SW 1271 (cell line): ENCODE measurements at regions not wholly inside any gene's neighbourhood (a gene's known extent, or its start where the extent isn't known, plus 50 kb on each side); places are given as distances from the start of the nearest gene placed in this dataset.
A peak's percentile ranks its signal among the peaks of the same experiment; 100 is the strongest.

Experiments
- DNase-seq, 2 experiments: peaks; one replicate each; lab custom pipeline; 2025; lab: John Stamatoyannopoulos, UW

DNA sequence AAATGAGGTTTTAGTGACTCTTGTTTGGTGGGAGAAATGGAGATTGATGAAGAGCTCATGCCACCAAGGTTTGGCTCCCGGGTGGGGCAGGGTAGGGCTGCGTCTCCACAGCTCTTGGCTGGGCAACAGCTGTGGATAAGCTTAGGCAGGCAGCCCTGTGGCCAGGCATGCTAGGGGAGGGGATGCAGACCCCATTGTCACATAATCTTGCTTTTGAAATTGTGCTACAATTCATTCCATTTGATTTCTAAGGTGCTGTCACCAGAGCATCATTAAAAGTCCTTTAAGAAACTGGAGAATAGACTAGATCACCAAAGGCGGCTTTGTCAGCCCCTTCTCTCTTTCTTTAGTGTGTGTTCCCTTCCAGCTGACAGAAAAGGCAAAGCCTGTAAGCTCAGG, 574.2 kb upstream of the JAG1 start:
- no peak for DNase-seq

DNA sequence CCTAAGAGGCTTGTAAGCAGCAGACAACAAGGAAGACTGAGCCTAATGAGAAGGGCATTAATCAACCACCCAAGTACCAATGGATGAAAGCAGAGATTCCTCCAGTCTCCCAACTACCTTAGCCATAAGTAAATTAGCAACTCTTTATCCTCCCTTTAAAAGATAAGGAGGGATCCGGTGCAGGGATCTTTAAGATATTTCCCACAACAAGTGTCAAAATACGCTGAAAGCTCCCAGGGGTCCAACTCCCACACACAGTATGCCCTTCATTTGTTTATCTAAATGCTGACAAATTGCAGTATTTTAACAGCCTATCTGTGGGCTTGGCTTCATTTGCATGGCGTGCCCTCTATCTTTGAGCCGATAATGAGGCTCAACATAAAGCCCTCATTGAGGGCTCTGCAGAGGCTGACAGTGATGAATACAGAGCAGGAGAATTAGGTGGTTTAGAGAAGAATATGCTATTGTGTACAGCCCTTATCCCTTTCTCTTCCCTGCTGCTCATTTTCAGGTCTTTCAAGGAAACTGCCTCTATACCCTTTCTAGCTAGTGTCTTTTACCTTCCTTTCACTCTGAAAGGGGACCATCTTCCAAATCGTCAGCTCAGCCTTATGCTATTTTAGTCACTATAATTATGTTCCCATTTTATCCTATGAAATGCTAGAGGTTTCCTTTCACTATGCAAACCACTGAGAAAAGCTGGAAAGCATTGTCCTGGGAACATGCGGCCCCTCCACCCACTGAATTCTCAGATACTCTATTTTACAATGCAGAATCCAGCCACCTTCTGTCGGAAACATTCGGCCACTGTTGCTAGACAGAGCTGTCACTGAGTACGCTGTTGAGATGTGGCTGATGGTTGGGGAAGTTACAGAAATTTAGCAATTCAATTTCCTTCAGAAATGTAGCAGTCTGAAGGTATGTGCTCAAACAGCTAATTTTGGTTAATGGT, 575.2 kb upstream of the JAG1 start:
- no peak for DNase-seq

DNA sequence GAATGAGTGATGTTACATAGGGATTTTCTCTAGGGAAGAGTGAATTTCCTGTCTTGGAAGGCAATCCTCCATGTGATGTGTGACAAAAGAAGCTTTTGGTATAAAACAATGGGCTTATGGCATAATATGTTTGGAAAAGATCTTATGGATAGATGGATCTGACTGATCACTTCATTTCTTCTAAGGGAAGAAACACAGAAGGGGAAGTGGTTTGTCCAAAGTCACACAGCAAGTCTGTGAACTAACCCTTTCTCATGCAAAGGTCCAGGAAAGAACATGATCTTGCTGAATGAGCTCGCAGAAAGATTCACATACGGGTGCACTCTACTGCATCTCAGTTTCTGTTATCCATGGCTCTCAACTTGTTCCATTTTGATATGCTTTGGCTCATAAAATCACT, 575.9 kb upstream of the JAG1 start:
- no peak for DNase-seq

DNA sequence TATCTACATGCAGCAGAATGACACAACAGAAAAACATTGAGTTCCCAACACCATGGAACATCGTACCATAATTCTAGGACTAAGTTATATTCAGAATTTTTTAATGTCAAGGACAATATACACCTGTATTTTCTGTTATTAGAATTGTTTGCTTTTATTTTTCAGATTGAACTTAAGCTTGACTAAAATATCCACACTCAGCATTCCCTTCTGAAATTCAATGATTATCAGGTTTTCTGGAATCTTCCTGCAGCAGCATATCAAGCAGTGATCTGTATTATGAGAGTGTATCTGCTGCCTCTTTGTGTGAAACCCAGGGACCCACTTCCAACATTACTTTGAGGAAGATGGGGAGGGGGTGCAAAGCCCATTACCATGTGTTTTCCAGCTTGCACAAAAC, 578.6 kb upstream of the JAG1 start:
- DNase-seq, result no peak

DNA sequence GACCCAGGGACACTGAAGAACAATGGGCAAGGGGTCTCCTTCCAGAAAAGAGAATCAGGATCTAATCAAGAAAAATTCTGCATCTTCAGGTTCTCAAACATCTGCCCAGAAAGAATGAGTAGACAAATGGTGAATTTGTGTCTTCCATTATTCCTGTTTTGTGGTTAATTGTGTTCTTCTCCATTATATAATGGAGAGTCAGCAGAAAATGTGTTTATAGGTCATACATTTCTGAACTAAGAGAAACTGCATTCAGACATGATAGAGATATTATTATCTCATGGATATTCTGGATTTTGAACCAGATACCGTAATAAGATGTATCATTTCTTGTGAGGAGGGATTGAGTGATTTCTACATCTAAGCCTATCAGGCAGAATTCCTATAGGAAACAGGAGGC, 581.7 kb upstream of the JAG1 start:
- no peak for DNase-seq

DNA sequence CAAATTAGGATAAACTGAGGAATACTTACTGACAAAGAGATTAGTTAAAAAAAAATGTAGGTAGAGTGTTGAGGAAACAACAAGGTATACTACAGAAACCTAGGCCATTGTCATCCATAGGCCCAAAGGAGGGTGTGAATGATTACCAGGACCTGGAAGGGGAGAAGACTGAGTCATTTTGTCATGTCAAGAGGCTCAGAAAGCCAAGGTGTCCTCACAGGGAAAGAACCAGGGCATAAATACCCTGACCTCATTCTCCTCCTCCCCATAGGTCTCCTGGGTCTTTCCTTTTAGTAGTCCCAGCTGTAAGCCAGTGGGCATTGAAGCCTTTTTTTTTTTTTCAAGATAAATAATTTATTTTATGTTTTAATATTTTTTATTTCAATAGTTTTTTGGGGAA, 582.1 kb upstream of the JAG1 start:
- no peak for DNase-seq

DNA sequence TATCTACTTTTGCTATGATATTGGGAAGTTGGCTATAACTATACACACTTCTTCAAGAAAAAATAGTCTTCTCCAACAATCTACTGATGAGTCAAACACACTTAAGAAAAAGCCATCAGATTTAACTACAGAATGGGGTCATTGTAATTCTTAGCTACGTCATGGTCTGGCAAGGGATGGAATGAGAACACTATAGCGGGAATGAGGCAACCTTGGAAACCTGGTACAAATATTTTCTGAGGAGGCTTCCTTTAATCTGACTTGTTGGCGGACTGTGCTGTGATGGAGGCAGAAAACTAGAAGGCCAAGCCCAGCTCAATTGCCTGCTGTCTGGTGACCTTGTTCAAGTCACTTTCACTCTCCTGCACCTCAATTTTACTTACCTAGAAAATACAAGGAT, 586.8 kb upstream of the JAG1 start:
- DNase-seq, result no peak

DNA sequence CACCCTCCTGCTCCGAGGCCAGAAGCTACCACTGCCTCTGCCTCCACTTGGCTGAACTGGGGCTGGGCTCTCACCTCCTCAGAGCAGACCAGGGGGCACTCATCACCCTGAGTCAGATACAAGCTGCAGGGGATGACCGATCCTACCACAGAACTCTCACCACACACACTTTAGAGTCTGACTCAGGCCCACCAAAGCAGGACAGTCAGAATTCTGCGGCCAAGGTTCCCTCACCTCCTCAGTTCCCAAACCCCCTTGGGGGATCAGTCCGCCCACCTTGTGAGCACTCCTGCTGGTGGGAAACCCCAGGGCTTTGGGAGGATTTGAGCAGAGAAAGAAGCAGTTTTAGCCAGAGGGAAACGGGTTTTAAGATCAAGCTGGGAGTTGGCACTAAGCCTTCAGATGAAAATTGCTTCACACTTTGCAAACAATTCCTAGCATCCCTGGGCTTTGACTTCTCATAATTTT, 587.8 kb upstream of the JAG1 start:
- DNase-seq, result no peak

DNA sequence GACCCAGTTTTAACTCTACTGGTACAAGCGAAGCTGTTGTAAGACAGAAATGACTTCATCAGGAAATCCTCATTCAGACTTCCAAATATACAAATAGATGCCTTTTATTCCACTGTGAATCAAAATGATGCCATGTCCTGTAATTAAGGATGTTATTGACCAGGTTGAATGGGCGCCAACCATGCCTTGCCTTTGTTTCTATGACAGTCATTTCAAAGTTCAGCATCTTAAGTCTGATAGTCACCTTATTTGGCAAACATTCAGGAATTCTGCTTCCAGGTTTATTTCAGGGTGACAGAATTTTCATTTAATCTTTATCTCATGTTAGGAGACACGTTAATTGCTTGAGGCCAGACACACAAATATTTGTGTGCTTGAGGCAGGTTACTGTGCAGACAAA, 592.8 kb upstream of the JAG1 start:
- no peak for DNase-seq

DNA sequence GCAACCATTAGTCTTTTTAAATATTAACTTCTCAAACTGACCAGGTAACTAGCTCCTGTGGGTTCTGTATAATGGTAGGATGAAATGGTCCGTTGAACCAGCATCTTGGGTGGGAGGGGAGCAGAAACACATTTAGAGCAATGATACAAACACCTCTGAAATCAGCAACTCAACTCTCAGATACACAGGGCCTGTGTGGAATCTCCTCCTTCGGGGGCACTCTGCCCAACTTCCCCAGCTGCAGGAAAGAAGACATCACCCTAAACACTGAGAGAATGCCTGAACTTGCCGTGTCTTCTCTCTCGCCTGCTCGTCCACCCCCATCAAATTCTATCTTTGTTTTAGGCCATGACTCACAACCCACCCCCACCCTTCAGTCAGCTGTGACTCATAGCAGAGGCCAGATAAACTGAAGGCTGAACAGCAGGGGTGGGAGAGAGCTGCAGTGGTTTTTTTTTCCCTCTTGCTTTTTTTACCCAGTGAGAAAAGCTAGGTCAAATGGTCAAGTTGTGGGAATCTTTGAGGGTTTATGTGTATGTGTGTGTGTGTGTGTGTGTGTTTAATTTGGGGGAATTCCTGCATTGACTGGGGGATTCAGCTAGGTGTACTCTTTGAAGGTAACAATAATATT, 593.4 kb upstream of the JAG1 start:
- DNase-seq, result peak; percentile 68 to 91

DNA sequence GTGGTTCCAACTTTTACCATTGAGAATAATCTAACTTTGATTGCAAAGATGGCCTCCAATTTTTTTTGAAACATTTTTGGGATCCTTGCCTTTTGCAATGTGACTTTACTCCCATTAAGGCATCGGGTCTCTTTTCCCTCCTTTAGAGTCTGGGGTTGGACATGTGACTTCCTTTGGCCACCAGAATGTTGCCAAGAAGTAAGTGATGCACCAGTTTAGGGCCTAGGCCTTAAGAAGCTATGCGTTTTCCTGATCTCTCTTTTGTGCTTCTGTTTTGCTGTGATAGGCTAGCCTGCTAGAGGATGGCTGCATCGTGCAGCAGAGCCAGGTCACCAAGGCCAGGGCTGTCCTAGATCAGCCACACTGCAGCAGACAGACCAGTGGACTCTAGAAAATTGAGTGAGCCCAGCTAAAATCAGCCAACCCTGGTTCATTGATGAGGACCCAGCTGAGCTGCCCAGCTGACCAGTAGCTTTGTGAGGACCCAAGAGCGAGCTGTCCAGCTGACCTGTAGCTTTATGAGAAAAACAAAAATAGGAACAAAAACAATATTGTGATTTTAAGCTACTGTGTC, 594.0 kb upstream of the JAG1 start:
- no peak for DNase-seq

DNA sequence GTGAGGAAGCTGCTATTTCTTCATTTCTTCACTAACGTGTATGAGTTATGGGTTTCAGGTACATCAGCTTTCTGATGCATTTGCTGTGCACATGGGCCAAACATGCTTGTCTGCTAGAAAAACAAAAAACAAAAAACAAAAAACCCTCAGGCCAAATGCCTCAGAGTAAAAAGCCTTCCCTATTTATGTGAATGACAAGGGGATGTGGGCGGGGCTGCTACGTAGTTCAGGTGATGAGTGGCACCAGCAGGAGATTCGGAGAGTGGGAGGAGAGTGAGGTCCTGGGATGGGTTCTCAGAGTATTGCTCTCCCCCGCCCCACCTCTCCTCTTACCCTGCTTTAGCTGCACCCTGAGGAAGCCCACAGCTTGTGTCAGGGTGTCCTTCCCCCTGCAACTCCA, 596.8 kb upstream of the JAG1 start:
- no peak for DNase-seq

DNA sequence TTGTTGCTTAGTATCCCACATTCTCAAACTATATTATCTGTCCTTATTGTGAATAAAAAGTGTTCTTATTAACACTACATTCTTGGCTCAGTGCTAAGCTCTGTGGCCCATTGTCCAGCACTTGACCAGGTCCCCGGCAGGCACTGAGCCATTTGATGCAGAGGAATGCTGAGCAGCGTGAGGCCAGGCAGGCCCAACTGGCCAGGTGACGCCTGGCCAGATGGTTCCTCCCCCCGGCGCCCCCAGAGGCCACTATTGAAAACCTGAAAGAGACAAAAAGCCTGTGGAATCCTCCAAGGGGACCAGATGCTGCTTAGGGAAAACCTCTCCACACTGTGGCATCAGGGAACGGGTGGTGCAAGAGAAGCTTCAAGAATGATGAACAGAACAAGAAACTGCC, 597.5 kb upstream of the JAG1 start:
- no peak for DNase-seq

DNA sequence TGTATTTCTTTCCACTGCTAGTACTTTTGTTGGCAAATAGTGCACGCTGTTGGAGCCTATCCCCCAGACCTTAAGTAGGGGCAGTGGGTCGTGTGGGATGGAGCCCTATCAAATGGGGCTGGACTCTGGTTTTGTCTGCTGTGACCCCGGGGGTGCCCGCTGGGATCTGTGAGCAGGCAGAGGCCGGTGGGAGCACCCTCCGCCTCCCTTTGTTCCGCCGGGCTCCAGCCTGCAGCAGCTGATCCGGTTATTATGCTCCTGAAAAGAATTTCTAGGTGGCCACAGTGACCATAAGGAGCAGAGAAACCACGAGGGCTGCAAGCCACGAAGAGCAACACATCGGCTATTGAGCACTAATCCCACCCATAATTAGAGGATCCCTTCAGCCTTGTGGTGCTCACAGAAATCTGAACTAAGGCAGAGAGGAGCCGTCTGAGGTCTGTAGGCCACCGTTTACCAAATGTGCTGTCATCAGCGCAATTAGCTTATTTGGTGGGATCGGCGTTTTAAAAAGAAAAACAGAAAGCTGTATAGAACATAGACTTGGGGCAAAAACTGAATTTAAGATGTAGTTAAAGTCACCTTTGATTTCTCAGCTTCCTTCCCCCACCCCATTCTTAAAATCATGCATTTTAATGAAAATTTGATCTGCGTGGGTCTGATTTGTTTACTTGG, 598.3 kb upstream of the JAG1 start:
- DNase-seq, result no peak

DNA sequence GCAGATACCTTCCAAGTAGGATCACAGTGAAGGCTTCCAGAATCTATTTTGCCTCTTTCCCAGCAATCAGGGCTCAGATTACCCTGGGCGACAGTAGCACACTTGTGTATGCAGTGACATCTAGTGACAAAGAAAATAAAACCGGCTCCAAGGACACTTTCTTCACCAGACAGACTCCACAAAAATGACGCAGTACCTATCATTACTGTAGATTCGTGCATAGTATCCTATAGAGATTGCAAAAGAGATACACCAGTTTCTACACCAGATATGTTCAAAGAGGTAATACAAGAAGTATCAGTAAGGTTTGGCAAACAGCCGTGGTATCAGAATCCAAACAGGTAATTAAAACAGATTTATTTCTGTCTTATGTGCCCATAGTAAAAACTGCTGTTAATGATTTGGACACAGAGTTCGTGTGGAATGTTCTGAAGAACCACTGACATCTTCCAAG, 600.4 kb upstream of the JAG1 start:
- peak; percentile 11 to 79 for DNase-seq

DNA sequence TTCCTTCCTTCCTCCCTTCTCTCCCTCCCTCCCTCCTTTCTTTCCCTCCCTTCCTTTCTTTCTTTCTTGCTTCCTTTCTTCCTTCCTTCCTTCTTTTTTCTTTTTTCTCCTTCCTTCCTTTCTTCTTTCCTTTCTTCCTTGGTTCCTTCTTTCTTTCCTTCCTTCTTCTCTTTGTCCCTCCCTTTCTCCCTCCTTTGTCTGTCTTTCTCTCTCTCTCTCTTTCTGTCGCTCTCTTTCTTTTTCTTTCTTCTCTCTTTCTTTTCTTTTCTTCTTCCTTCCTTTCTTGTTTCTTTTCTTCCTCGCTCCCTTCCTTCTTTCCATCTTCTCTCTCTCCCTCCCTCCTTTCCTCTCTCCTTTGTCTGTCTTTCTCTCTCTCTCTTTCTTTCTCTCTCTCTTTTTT, 601.9 kb upstream of the JAG1 start:
- no peak for DNase-seq

DNA sequence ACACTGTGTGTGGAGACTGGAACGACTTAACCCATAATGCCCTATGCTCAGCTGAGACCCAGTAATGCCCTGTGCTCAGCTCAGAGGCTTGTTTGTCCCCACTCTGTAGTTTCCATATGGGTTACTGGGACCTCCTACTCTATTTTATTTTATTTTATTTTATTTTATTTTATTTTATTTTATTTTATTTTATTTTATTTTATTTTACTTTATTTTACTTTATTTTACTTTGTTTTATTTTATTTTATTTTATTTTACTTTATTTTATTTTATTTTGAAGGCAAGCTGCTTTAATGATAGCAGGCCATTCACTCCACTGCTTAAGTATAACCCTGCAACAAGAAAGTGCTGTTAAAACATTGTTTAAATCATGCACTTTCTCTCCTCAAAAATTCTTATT, 603.4 kb upstream of the JAG1 start:
- no peak for DNase-seq

DNA sequence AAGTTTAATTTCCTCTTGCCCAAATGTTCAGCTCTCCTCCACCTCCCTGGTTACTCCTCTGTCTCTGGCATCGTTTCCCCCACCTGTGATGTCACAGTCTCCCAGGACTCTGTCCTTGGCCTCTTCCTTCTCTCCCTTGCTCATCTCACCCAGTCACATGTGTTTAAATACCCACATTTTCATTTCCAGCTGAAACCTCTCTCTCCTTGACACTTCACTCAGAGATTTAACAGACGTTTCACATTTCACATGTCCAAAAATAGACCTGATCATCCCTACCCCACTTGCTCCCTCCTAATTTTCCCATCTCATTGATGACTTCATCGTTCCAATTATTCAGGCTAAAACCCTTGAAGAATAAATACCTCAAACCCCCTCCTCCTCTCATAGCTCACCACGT, 604.1 kb upstream of the JAG1 start:
- DNase-seq, result no peak

DNA sequence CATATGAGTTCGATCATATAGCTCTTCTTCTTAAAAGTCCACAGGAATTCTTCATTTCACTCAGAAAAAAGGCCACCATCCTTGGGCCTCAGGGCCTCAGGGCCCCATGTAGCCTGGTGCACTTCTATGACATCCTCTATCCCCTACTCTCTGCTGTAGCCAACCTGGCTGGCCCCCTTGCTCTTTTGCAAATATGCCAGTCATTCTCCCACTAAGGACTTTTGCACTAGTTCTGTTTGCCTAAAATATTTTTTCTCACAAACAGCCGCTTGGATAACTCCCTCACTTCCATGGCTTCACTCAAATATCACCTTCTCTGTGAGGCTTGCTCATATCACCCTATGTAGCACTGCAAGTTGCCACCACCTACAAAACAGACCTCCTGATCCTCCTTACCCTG, 604.7 kb upstream of the JAG1 start:
- DNase-seq, result no peak

DNA sequence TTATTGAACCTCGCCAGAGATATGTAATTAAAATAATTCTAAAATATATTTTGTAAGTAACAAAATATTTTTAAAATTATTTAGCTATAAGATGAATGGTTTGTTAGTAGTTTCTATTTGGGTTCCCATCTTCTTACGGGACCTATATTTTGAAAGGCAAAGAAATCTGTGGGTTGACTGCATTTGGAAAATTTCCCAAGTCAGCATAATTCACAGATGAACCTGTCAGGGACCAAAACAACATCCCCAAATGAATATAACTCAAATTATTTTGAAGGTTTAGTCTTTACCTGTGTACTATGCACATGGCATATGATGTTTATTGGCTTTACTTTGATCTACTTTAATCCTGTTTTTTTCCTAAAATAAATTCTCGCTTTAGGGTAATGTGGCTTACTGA, 607.4 kb upstream of the JAG1 start:
- no peak for DNase-seq

DNA sequence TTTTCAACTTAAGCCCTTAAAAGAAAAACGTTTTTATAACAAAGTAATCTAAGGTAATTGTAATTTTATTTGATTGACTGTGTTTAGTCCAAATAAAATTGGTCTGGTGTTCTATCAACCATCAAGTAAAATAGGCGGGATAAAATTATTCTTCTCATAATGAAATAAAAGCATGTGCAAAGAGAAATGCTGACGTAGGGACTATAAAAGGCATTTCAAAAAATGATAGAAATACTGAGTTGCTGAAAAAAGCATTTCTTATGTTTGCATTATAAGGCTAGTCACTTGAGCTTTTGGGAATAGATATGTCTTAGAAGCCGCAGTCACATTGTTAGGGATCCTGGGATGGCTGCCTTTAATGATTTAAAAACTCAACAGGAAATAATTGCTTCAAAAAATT, 608.0 kb upstream of the JAG1 start:
- no peak for DNase-seq

DNA sequence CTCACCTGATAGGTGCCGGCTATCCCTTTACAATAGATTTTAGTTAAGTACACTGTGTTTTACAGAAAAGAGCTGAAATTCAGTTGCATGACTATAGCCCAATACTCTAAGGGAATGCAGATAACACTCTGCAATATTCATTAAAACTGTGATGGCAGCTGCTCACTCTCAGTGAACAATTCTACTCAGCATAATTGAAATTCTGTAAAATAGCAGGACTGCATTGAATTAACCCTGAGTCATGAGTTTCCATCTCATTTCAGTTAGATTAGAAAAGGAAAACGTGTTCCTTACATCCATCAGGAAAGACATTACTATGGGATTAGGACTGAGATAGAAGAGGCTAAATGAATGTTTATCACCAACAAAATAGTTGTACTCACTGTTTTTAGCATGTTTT, 613.3 kb upstream of the JAG1 start:
- no peak for DNase-seq

DNA sequence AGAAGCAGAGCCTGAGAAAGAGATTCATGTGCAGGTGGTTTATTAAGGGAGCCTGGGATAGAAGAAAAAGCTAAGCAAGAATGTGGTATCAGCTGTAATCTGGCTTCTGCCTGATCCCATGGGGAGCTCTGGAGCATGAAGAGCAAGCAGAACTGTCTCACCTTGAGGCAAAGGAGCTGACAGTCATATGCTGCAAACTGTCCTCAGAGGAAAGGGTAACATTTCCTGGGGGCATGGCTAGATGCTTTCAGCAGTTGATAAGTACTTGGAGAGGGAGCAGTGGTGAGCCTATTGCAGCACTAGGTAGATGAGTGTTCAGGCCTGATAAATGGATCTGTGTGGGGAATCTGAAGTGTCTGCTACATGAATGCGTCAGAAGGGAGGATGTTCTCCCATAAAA, 621.5 kb upstream of the BTBD3 start:
- DNase-seq, result no peak
